Ammon's horn (tissue), 1 donor: ENCODE measurements at regions not wholly inside any gene's neighbourhood (a gene's known extent, or its start where the extent isn't known, plus 50 kb on each side); places are given as distances from the start of the nearest gene placed in this dataset.

ENCODE experiments used
- DNase-seq: peaks from one replicate; pipeline ENCODE4 v3.0.0-alpha.2; 2016; ENCODE audit warnings: low spot score

DNA sequence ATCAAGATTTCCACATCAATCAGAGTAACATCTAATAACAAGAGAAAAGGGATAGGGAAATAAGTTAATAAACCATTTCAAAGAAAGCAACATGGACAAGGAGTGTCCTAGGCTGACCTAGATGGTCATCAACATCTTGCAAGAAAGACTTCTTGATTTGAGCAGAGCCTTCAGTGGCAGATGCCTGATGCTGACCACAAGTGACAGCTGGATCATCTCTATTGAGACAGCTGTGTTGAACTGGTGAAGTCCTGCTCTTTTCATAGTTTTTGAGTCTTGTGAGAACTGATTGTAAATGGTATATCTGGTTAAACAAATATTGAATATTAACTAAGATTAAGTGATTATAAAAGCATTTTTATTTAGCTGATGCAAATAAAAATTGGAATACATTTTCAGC is 1083.6 kb upstream of the LRFN5 start:
- no peak for DNase-seq

DNA sequence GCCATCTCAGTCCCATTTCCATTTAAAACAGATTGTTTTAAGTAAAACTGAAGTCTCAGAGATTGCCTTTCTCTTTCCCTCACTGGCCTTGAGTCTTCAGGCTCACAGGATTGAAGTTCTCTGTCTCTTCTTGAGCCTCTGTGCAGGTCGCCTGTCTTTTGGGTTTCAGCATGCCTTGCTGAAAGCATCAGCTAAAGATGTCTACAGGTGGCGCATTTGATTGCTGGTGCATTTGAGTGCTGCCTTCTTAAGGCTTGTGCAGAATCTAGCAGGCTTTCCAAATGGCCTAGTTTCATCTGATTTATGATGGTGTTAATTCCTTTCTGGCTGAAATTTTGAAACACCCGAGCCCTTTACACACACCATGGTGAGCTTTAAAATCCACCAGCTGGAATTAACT is 1062.2 kb upstream of the FBXO33 start:
- no peak for DNase-seq

DNA sequence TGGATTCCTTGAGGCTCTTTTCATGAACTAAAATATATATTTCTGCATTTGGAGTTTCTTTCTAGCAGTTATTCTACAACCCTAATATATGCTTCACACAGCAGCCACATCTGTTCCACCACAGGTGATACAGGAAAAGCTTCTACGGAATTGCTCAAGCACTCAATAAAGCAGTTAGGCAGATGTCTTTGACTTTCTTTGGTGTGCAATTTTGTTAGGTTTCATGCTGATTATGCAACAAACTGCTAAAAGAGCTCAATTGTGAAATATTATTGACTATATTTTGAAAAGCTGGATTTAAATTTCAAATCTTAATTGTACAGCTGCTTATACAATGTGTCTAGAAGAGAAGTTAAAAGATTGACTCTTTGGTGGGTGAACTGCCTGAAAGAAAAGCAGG is 1055.6 kb upstream of the FBXO33 start:
- DNase-seq, result no peak

DNA sequence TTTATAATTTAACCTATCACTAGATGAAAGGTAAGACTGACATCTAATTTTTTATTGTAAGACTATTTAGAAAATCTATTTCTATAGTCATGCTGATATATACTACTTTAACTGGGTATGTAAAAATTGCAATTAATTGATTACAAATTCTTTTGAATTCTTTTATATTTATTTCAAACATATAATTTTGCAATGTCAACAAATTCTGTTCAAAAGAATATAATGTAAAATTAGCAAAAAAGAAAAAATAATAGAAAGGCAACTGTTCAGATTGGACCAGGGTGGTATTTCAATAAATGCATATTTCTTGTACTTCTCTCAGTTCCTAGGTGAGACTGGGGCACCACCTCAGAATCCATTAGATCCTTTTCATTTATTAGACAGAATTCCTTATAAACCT is 1053.5 kb upstream of the FBXO33 start:
- DNase-seq, result no peak

- no peak for DNase-seq
Observed at GRCh38 chr14:40476005-40476404, 1043.8 kb upstream of the FBXO33 start.

DNA sequence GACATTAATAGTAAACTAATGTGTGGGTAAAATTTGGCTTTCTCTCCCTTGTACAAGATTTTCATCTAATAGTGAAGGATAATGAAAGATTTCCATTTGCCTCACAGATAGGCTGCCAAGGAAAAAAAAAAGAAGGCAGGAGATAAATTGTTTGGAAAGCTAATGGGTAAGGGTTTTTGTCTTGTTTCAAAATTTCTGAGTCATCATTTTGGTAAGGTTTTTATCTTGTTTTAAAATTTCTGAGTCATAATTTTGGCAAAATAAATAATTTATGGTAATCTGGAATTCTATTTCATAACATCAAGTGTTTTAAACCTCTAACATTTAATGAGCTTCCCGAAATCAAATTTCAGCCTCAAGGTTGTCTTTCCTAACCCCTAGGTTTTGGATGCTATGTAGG is 1035.7 kb upstream of the FBXO33 start:
- no peak for DNase-seq

- DNase-seq, result no peak
Observed at GRCh38 chr14:40464531-40464930, 1032.3 kb upstream of the FBXO33 start.

- no peak for DNase-seq
Observed at GRCh38 chr14:40463886-40464285, 1031.7 kb upstream of the FBXO33 start.

DNA sequence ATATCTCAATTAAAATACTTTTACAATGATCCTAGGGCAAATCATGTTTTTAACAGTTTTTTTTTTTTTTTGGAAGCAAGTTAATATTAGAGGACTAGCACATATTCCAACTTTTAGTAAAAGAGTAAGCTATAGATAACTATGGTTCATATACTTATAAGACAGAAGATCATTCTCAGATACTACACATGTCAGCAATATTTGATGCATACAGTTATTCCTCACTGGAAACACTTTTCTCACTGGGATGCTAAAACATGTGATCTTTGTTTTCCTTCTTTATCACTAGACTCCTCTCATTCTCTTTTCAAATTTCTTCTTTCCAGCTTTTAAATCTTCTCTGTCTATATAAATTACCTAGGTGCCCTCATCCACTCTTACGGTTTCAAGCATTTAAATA is 1020.4 kb upstream of the FBXO33 start:
- no peak for DNase-seq

GRCh38 chr14:40447017-40447416 is 1014.8 kb upstream of the FBXO33 start:
- DNase-seq, result no peak

DNA sequence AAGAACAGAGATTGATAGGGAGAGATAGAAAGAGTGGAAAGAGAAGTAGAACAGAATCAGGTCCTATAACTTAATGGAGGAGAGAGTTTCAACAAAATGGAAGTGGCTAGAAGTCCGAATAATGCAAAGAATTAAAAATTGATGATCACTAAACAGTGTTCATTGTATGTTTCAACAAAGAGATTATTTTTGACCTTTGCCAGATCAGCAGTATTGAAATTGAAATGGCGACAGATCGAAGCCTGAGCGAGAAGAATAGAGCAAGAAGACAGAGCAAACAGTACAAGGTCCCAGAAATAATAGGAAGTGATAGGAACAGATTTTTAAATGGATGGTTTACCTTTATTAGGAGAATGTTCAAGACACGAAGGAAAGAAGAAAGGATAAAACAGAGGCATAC is 1012.8 kb upstream of the FBXO33 start:
- DNase-seq, result no peak

- DNase-seq, result no peak
Observed at GRCh38 chr14:40436551-40436950, 1004.3 kb upstream of the FBXO33 start.

DNA sequence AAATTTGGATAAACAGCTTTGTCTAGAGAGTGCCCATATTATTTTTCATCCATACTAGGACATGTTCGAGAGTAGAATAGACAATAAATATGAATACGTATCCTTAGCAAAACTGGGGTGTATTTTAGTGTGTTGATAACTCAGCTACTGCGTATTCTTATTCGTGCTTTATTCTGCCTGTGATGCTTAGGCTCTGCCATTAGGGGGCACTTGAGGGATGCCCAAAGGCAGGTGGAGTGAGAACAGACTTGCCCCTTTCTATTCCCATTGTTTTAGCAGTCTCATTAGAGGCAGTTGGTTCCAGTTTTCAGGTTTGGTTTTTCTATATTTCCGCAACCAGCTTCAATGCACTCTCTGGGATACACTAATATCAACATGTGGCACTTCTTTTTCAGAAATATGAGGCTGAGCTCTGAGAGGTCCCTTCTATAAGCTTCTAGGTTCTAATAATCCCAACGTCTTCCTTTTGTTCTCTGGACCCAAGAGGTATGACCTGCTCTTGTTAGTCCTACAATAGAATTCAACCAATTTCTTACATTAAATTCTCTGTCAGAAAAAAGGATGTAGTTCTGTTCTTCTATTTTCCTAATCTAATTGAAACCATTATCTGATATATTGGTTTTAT is 985.7 kb upstream of the FBXO33 start:
- DNase-seq, result peak; percentile 24

DNA sequence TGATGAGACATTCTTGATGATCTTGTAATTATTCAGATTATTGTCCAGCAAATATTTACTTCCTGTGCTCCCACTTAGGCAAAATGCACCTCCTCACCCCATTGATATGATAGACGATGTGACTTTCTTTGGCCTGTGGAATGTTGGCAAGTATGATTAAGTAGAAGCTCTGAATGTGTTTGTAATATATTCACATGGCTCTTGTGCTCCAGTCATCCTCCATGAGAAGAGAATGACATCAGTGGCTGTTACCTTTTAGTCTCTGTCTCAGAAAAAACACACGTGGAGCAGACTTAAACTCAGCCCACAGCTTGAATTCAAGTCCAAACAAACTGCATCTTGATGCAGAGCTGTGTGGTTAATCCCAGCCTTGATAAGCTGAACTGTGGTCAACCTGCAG is 984.3 kb upstream of the FBXO33 start:
- no peak for DNase-seq

- DNase-seq, result no peak
Observed at GRCh38 chr14:40414386-40414785, 982.2 kb upstream of the FBXO33 start.

DNA sequence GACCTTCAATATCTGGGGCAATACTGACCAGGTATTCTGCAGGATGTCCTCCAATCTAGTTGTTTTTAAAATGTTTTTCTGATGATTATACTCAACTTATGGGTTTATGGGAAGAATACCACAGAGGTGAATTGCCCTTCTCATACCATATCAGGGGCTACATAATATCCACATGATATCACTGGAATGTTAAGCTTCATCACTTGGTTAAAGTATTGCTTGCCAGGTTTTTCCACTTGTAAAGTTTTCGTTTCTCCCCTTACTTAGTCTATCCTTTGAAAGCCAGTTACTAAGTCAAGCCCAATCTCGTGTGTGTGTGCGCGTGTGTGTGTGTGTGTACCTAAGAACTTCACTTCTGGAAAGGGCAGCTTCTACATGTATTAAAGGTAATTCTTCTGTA is 980.9 kb upstream of the FBXO33 start:
- no peak for DNase-seq

DNA sequence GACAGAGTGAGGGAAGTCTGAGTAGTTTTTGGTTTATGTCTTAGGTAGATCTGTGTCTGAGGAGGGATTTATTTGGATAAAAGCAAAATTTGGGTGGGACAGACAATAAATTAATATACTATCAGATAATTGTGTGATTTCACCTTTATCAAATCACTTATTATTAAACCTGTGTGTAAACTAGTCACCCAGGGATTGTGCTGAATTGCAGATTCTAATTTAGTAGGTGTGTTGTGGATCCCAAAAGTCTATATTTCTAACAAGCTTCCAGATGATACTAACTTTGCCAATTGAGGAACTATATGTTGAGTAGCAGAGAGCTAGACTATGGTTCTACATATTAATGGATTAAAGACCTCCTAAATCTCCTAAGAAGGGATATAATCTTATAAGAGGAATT is 978.5 kb upstream of the FBXO33 start:
- DNase-seq, result no peak

GRCh38 chr14:40402957-40403356 is 970.7 kb upstream of the FBXO33 start:
- no peak for DNase-seq

GRCh38 chr14:40398981-40399380 is 966.7 kb upstream of the FBXO33 start:
- no peak for DNase-seq

DNA sequence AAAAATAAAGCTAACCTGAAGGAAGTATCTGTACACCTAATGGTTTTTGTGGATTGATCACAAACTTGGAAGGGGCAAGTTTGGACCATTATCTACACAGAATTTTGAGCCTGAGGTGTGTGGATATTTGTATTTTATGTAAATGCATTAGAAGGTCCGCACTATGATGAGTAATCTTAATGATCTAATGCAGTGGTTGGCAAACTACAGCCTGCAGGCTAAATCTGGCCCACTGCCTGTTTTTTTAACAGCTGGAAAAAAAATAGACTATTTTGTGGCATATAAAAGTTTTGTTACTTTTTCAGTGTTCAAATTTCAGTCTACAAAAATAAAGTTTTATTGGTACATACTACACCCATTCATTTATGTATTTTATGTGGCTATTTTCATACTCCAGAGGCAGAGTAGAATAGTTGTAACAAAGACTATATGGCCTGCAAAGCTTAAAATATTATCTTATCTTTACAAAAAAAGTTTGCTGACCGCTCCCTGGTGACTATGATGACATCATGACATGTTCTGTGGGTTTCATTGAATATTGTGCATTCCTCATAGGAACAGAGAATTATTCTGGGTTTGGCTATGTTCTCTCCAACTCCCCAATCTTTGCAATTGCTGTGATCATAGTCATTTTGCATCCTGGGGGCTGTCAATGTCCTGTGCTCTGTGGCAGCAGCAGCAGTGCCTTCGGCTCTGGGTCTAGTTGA is 962.6 kb upstream of the FBXO33 start:
- no peak for DNase-seq

- DNase-seq, result no peak
Observed at GRCh38 chr14:40393143-40393542, 960.9 kb upstream of the FBXO33 start.

GRCh38 chr14:40386433-40386832 is 954.2 kb upstream of the FBXO33 start:
- no peak for DNase-seq

- DNase-seq, result no peak
Observed at GRCh38 chr14:40374221-40374620, 942.0 kb upstream of the FBXO33 start.

GRCh38 chr14:40371011-40371410 is 938.8 kb upstream of the FBXO33 start:
- DNase-seq, result no peak
